ENCODE measurements at regions not wholly inside any gene's neighbourhood (a gene's known extent, or its start where the extent isn't known, plus 50 kb on each side); places are given as distances from the start of the nearest gene placed in this dataset.
"Not testable (repeated sequence)": the region's sequence is repeated elsewhere in the genome, so short reads cannot be mapped to it uniquely, and the experiment has no call there.

- TF ChIP-seq REST (IDR thresholded peaks at IDR 0.05; ENCODE audit: insufficient replicate concordance, low read depth); CTCF (IDR thresholded peaks at IDR 0.05; ENCODE audit: insufficient read depth, low read length); POLR2AphosphoS5 (IDR thresholded peaks at IDR 0.05; ENCODE audit: low read depth); GABPA (IDR thresholded peaks at IDR 0.05; ENCODE audit: low read depth); SPI1 (IDR thresholded peaks at IDR 0.05; ENCODE audit: borderline replicate concordance, low read depth): not testable (repeated sequence)
These were observed 393.8 kb downstream of the TMEM121 start for GRCh38 chr14:105920151-105920700.
